Natural killer cell (primary cell): ENCODE measurements at regions not wholly inside any gene's neighbourhood (a gene's known extent, or its start where the extent isn't known, plus 50 kb on each side); places are given as distances from the start of the nearest gene placed in this dataset.

Source experiments
- ATAC-seq, 3 donors: fragments of 150-1000 bp in 2 of 3; fragments of 200-7000 bp in 1 of 3; cut with Tn5 transposase; 1 replicate in 1 of 3; 2 replicates in 2 of 3; pipeline ENCODE4 v1.10.0; 2021; ENCODE audit warnings: mild to moderate bottlenecking in 2 of 3, moderate library complexity in 2 of 3
- DNase-seq, 2 donors: peaks; one replicate each; pipeline versions ENCODE4 v3.0.0 to v3.0.0-alpha.2; 2013 to 2021; ENCODE audit warnings: mixed read lengths in 1 of 2
- H3K27ac ChIP-seq: one replicate; pipeline ENCODE4 v1.5.1; 2013; ENCODE audit warnings: mild to moderate bottlenecking, low read length
- H3K27me3 ChIP-seq: one replicate; pipeline ENCODE4 v1.6.1; 2013; ENCODE audit warnings: low read length; ENCODE audit not compliant: control insufficient read depth, insufficient read depth
- H3K36me3 ChIP-seq: one replicate; pipeline ENCODE4 v1.6.1; 2013; ENCODE audit warnings: low read length; ENCODE audit not compliant: control insufficient read depth, insufficient read depth
- H3K4me1 ChIP-seq: one replicate; pipeline ENCODE4 v1.6.1; 2013; ENCODE audit warnings: low read length; ENCODE audit not compliant: control insufficient read depth, insufficient read depth
- H3K4me3 ChIP-seq: one replicate; pipeline ENCODE4 v1.5.1; 2013; ENCODE audit warnings: low read length
- H3K9me3 ChIP-seq: one replicate; pipeline ENCODE4 v1.6.1; 2013; ENCODE audit warnings: low read length; ENCODE audit not compliant: control insufficient read depth, insufficient read depth
- H3K27ac Mint-ChIP-seq, 2 donors: one replicate each; pipeline ENCODE4 v1.8.0; 2022; ENCODE audit warnings: mild to moderate bottlenecking in 2 of 2, mixed read lengths in 2 of 2, moderate library complexity in 1 of 2
- H3K27me3 Mint-ChIP-seq, 2 donors: one replicate each; pipeline ENCODE4 v1.8.0; 2022; ENCODE audit warnings: low read depth in 2 of 2, mixed read lengths in 2 of 2
- H3K36me3 Mint-ChIP-seq: one replicate; pipeline ENCODE4 v1.8.0; 2022; ENCODE audit warnings: mixed read lengths
- H3K4me1 Mint-ChIP-seq, 2 donors: one replicate each; pipeline ENCODE4 v1.8.0; 2022; ENCODE audit warnings: mixed read lengths in 2 of 2
- H3K4me3 Mint-ChIP-seq: one replicate; pipeline ENCODE4 v1.8.0; 2022; ENCODE audit warnings: mild to moderate bottlenecking, moderate library complexity, mixed read lengths
- H3K9me3 Mint-ChIP-seq, 2 donors: one replicate each; pipeline ENCODE4 v1.8.0; 2022; ENCODE audit warnings: mixed read lengths in 2 of 2
- WGBS: methylation state at CpG from one replicate; pipeline ENCODE4 v1.1.7; 2013; ENCODE audit warnings: missing lambda C conversion rate; ENCODE audit not compliant: insufficient coverage; 5-methylcytosine and 5-hydroxymethylcytosine counted together
- intact Hi-C: fragments of 100-400 bp; cut with micrococcal nuclease; formaldehyde crosslinking; loops from one replicate; pipeline ENCODE4 v1.14.2; 2022
- TF ChIP-seq, protein P1 (sequence below): fragments of 200-600 bp; IDR thresholded peaks from one replicate; pipeline ENCODE4 v1.8.0; 2022; ENCODE audit warnings: antibody characterized with exemption

DNA sequence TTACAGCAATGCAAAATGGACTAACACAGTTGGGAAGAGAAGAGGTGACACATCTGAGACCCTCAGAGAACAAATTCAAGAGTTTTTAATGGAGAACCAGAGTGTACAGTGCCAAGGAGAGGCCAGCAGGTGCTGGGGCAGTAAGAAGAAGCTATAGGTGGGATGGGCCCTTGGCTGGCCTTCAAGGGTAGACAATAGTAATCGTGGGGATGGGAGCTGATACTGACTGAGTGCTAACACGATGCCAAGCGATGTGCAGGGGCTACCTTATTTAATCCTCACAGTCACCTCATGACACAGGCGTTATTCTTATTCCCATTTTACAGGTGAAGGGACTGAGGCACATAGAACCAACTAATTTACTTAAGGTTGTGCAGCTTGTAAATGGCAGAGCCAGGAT lies 131.9 kb upstream of the ID2 start:
- TF ChIP-seq, protein P1, sequence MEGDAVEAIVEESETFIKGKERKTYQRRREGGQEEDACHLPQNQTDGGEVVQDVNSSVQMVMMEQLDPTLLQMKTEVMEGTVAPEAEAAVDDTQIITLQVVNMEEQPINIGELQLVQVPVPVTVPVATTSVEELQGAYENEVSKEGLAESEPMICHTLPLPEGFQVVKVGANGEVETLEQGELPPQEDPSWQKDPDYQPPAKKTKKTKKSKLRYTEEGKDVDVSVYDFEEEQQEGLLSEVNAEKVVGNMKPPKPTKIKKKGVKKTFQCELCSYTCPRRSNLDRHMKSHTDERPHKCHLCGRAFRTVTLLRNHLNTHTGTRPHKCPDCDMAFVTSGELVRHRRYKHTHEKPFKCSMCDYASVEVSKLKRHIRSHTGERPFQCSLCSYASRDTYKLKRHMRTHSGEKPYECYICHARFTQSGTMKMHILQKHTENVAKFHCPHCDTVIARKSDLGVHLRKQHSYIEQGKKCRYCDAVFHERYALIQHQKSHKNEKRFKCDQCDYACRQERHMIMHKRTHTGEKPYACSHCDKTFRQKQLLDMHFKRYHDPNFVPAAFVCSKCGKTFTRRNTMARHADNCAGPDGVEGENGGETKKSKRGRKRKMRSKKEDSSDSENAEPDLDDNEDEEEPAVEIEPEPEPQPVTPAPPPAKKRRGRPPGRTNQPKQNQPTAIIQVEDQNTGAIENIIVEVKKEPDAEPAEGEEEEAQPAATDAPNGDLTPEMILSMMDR = no peak
- intact Hi-C loops = loop anchor here (10.0 kb wide), 2 partner anchors 95 to 125 kb away; no protein-coding TSS in a partner anchor
- H3K27ac Mint-ChIP-seq = no peak overlapping the region
- peaks cover 0 to 2% of the 10 kb centered on the region in 2 donors for H3K27me3 Mint-ChIP-seq
- H3K4me3 ChIP-seq = no peak overlapping the region
- no peaks in the 10 kb centered on the region for H3K27me3 ChIP-seq
- H3K4me1 ChIP-seq = peaks cover 26% of the 10 kb centered on the region
- H3K4me1 Mint-ChIP-seq = peaks cover 31 to 47% of the 10 kb centered on the region in 2 donors
- H3K4me3 Mint-ChIP-seq = no peak overlapping the region
- ATAC-seq (no peak), DNase-seq (no peak)
- WGBS = 97% methylated on average over 4 of the region's 4 CpGs
- no peaks in the 10 kb centered on the region for H3K36me3 ChIP-seq
- H3K36me3 Mint-ChIP-seq = no peaks in the 10 kb centered on the region
- no peak overlapping the region for H3K27ac ChIP-seq
- H3K9me3 Mint-ChIP-seq = no peaks in the 10 kb centered on the region
- H3K9me3 ChIP-seq = no peaks in the 10 kb centered on the region

DNA sequence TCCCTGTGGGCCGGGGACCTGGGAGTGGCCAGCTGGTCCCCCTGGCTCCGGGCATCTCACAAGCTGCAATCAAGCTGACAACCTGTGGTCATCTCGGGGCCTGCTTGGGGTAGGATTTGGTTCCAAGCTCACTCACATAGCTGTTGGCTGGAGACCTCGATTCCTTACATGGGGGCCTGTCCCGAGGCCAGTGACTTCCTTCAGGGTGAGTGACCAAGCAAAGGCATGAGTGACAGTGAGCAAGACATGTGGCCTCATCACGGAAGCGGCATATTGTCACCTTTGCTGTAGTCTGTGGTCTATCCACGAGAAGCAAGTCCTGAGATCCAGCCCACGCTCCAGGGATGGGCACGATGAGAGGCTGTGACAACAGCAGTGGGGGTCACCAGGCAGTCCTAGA lies 131.4 kb upstream of the ID2 start:
- no peaks in the 10 kb centered on the region for H3K36me3 Mint-ChIP-seq
- ATAC-seq = no peak
- Histone ChIP-seq H3K27ac (no peak overlapping the region), H3K36me3 (no peaks in the 10 kb centered on the region), H3K9me3 (no peaks in the 10 kb centered on the region), H3K27me3 (no peaks in the 10 kb centered on the region), H3K4me1 (peaks cover 21% of the 10 kb centered on the region), H3K4me3 (no peak overlapping the region)
- H3K4me1 Mint-ChIP-seq = peaks cover 27 to 41% of the 10 kb centered on the region in 2 donors
- WGBS = 92% methylated on average over 10 of the region's 10 CpGs
- no peak overlapping the region for H3K4me3 Mint-ChIP-seq
- H3K9me3 Mint-ChIP-seq = no peaks in the 10 kb centered on the region
- intact Hi-C loops = no loop called here
- peaks cover 0 to 2% of the 10 kb centered on the region in 2 donors for H3K27me3 Mint-ChIP-seq
- TF ChIP-seq, protein P1 = no peak
- no peak for DNase-seq
- no peak overlapping the region for H3K27ac Mint-ChIP-seq

DNA sequence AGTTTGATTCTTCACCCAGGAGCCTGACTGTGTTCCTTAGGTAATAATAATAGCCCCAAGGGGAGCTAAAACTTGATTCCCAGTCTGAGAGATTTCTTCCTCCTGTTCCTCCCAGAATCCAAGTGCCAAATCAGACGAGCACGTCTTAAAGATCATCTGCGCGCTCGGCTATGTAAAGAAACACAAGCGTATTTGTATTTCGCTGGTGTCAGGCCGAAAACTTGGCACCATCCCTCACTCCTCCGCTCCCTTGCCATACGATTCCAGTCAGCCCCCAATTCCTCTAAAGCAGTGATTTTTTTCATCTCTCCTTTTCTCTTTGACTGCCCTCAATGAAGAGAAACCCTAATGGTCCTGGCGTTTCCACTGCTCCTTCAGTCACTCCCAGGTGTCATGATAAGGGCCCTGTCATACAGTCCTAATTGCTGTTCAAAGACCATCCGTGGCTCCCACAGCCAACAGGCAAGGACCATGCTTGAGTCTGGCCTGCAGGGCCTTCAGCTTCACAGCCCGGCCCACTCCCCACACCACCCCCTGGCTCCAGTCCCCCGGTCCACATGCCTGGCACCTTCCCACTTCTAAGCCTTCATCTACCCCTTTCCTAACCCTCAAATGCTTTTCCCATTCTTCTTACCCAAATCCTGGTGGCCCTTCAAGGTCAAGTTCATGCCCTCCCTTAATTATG lies 130.8 kb upstream of the ID2 start:
- DNase-seq (no peak), ATAC-seq (no peak)
- Histone ChIP-seq H3K36me3 (no peaks in the 10 kb centered on the region), H3K27ac (no peak overlapping the region), H3K4me1 (peaks cover 15% of the 10 kb centered on the region), H3K27me3 (no peaks in the 10 kb centered on the region), H3K9me3 (no peaks in the 10 kb centered on the region), H3K4me3 (no peak overlapping the region)
- Mint-ChIP-seq H3K27ac (peak overlapping the region in 1 of 2 donors; percentile 51), H3K9me3 (no peaks in the 10 kb centered on the region), H3K4me1 (peaks cover 23 to 35% of the 10 kb centered on the region in 2 donors), H3K4me3 (no peak overlapping the region), H3K27me3 (peaks cover 0 to 2% of the 10 kb centered on the region in 2 donors), H3K36me3 (no peaks in the 10 kb centered on the region)
- intact Hi-C loops = no loop called here
- TF ChIP-seq, protein P1 = no peak
- WGBS = 87% methylated on average over 14 of the region's 14 CpGs

DNA sequence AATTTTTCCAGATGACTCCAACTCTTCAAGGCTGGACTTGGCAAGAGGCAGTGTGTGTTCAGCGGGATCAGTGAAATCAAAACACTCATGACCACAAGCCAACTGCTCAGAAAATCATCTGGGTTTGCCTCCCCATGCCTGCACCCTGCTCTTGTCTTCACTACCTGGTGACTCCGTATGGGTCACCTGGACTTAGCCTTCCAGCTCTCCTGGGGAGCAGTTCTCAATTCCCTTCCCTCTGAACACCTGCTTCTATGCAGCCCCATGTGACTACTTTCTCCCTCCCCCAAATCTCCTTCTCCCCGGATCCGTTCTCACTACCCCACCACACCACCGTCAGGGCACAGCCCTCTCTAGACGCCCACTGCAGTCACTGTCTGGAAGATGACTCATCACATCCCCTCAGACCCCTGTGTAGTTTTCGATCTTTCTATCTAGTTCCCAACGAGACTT lies 130.2 kb upstream of the ID2 start:
- no peaks in the 10 kb centered on the region for H3K36me3 Mint-ChIP-seq
- Histone ChIP-seq H3K27ac (no peak overlapping the region), H3K9me3 (no peaks in the 10 kb centered on the region), H3K36me3 (no peaks in the 10 kb centered on the region), H3K4me3 (no peak overlapping the region), H3K4me1 (peaks cover 9% of the 10 kb centered on the region), H3K27me3 (no peaks in the 10 kb centered on the region)
- H3K27ac Mint-ChIP-seq = peak overlapping the region in 1 of 2 donors; percentile 51
- intact Hi-C loops = no loop called here
- DNase-seq (peak in 1 of 2 donors; percentile 51), ATAC-seq (peak in 2 of 3 donors; percentile 48 to 61)
- 42% methylated on average over 8 of the region's 8 CpGs for whole genome bisulfite sequencing
- no peaks in the 10 kb centered on the region for H3K9me3 Mint-ChIP-seq
- H3K4me3 Mint-ChIP-seq = no peak overlapping the region
- peaks cover 19 to 30% of the 10 kb centered on the region in 2 donors for H3K4me1 Mint-ChIP-seq
- H3K27me3 Mint-ChIP-seq = peaks cover 0 to 2% of the 10 kb centered on the region in 2 donors
- TF ChIP-seq, protein P1 = no peak
